ENCODE measurements at regions not wholly inside any gene's neighbourhood (a gene's known extent, or its start where the extent isn't known, plus 50 kb on each side); places are given as distances from the start of the nearest gene placed in this dataset.

DNA sequence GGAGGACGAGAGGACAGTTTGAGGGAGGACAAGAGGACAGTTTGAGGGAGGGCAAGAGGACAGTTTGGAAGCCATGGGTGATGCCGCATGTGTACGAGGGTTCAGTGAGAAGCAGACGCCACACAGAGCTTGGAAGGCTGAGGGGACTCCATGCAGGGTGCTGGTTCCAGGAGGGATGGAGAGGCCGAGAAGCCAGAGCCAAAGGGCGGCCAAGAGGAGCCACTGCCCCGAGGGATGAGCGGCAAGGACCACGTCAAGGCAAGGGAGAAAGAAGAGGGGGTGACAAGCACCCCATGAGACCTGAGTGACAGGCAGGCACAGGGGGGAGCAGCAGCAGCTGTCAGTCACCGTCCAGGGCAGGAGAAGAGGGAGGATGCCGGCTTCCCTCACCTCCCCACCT lies 385.7 kb upstream of the MYT1L start:
- H2AFZ ChIP-seq (ENCODE audit: insufficient read depth, low read depth, low read length, poor library complexity, severe bottlenecking), result no peak overlapping the region
- Mint-ChIP-seq H3K9me3 (ENCODE audit: insufficient read depth) (no peaks in the 10 kb centered on the region), H3K4me3 (no peak overlapping the region), H3K27ac (no peak overlapping the region), H3K4me1 (no peaks in the 10 kb centered on the region), H3K27me3 (peaks cover 11% of the 10 kb centered on the region)
- TF ChIP-seq, protein P1, sequence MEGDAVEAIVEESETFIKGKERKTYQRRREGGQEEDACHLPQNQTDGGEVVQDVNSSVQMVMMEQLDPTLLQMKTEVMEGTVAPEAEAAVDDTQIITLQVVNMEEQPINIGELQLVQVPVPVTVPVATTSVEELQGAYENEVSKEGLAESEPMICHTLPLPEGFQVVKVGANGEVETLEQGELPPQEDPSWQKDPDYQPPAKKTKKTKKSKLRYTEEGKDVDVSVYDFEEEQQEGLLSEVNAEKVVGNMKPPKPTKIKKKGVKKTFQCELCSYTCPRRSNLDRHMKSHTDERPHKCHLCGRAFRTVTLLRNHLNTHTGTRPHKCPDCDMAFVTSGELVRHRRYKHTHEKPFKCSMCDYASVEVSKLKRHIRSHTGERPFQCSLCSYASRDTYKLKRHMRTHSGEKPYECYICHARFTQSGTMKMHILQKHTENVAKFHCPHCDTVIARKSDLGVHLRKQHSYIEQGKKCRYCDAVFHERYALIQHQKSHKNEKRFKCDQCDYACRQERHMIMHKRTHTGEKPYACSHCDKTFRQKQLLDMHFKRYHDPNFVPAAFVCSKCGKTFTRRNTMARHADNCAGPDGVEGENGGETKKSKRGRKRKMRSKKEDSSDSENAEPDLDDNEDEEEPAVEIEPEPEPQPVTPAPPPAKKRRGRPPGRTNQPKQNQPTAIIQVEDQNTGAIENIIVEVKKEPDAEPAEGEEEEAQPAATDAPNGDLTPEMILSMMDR (IDR thresholded peaks at IDR 0.05), result no peak
- no peak for TF ChIP-seq EZH2 (IDR thresholded peaks at IDR 0.05; ENCODE audit: borderline replicate concordance, insufficient read depth, low read depth, low read length, poor library complexity, severe bottlenecking)
- no peaks in the 10 kb centered on the region for H3K27me3 ChIP-seq (replicated peaks in 1 of 4; ENCODE audit: control extremely low read depth in 1 of 4, control insufficient read depth in 3 of 4, insufficient read depth in 4 of 4, low read length in 3 of 4)
- no peak overlapping the region for H3K9ac ChIP-seq (ENCODE audit: low read length)
- WGBS (ENCODE audit: insufficient coverage), result 89% methylated on average over 9 of the region's 11 CpGs
- H3K4me1 ChIP-seq (ENCODE audit: control insufficient read depth in 2 of 2, insufficient read depth in 2 of 2, low read length in 2 of 2), result no peaks in the 10 kb centered on the region
- H4K20me1 ChIP-seq (ENCODE audit: control insufficient read depth, insufficient read depth, low read length, poor library complexity, severe bottlenecking), result no peaks in the 10 kb centered on the region
- CTCF ChIA-PET, result no interaction called here
- intact Hi-C loops (cut with micrococcal nuclease), result no loop called here
- ATAC-seq (ENCODE audit: low read depth), result no peak
- H3K9me3 ChIP-seq (ENCODE audit: control extremely low read depth in 1 of 3, control insufficient read depth in 2 of 3, insufficient read depth in 1 of 3, low read length in 2 of 3), result peaks cover 0 to 3% (median 0%) of the 10 kb centered on the region in 3 donors
- H3K79me2 ChIP-seq (ENCODE audit: control insufficient read depth, insufficient read depth, low read length), result no peaks in the 10 kb centered on the region
- POLR2A ChIA-PET, result no interaction called here
- no peak for DNase-seq
- H3K27ac ChIP-seq (ENCODE audit: low read length in 2 of 2), result no peak overlapping the region
- H3K4me3 ChIP-seq (ENCODE audit: control extremely low read depth in 1 of 5, extremely low read depth in 1 of 5, insufficient read depth in 1 of 5, low read depth in 2 of 5, low read length in 4 of 5), result no peak overlapping the region
- H3K4me2 ChIP-seq (replicated peaks; ENCODE audit: low read depth, low read length, poor library complexity, severe bottlenecking), result no peak overlapping the region
- no peaks in the 10 kb centered on the region for H3K36me3 ChIP-seq (replicated peaks in 1 of 2; ENCODE audit: control extremely low read depth in 1 of 2, control insufficient read depth in 1 of 2, extremely low read depth in 1 of 2, insufficient read depth in 2 of 2, low read length in 1 of 2)

DNA sequence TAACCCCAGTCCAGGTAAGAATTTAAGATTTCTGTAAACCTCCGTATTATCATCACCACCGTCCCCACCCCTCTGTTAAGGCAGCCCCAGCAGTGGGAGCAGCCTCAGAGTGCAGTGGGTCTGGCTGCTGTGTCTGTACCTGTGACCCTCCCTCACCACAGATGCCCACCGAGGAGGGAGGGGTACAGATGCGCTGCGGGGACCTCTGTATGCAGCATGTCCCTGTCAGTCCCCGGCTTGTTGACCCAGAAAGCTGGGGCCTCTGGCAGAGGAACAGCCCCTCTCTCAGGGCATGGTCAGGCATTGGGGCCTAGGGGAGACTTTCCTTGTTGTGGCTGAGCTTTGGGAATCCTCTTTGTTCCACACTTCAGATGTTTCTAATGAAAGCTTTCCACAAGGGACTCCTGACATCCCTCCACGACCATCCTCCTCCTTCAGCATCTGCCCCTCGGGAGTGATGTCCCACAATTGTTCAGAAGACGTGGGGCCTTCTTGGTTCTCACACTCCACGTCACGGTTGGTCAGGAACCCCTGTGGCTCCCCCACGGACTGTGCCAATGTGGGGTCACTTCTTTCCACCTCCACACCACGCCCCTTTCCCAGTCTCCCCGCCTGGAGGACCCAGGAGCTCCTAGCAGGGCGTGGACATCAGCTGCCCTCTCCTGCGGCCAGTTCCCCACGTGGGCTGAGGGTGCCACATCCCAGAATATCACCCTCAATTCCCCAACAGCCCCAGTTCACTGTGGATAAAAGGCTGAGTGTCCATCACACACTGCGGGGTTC lies 384.2 kb upstream of the MYT1L start:
- no peaks in the 10 kb centered on the region for H3K4me1 Mint-ChIP-seq
- no peak overlapping the region for H3K4me3 ChIP-seq (ENCODE audit: control extremely low read depth in 1 of 5, extremely low read depth in 1 of 5, insufficient read depth in 1 of 5, low read depth in 2 of 5, low read length in 4 of 5)
- no peaks in the 10 kb centered on the region for H3K9me3 Mint-ChIP-seq (ENCODE audit: insufficient read depth)
- CTCF ChIA-PET, result no interaction called here
- H3K9ac ChIP-seq (ENCODE audit: low read length), result no peak overlapping the region
- no peak overlapping the region for H3K27ac Mint-ChIP-seq
- intact Hi-C loops (cut with micrococcal nuclease), result no loop called here
- no peak overlapping the region for H3K27ac ChIP-seq (ENCODE audit: low read length in 2 of 2)
- H2AFZ ChIP-seq (ENCODE audit: insufficient read depth, low read depth, low read length, poor library complexity, severe bottlenecking), result no peak overlapping the region
- no peak for TF ChIP-seq EZH2 (IDR thresholded peaks at IDR 0.05; ENCODE audit: borderline replicate concordance, insufficient read depth, low read depth, low read length, poor library complexity, severe bottlenecking)
- no peaks in the 10 kb centered on the region for H3K4me1 ChIP-seq (ENCODE audit: control insufficient read depth in 2 of 2, insufficient read depth in 2 of 2, low read length in 2 of 2)
- H3K9me3 ChIP-seq (ENCODE audit: control extremely low read depth in 1 of 3, control insufficient read depth in 2 of 3, insufficient read depth in 1 of 3, low read length in 2 of 3), result no peaks in the 10 kb centered on the region
- no peak overlapping the region for H3K4me2 ChIP-seq (replicated peaks; ENCODE audit: low read depth, low read length, poor library complexity, severe bottlenecking)
- H3K4me3 Mint-ChIP-seq, result no peak overlapping the region
- no peaks in the 10 kb centered on the region for H3K36me3 ChIP-seq (replicated peaks in 1 of 2; ENCODE audit: control extremely low read depth in 1 of 2, control insufficient read depth in 1 of 2, extremely low read depth in 1 of 2, insufficient read depth in 2 of 2, low read length in 1 of 2)
- H3K27me3 ChIP-seq (replicated peaks in 1 of 4; ENCODE audit: control extremely low read depth in 1 of 4, control insufficient read depth in 3 of 4, insufficient read depth in 4 of 4, low read length in 3 of 4), result no peaks in the 10 kb centered on the region
- DNase-seq (no peak), ATAC-seq (ENCODE audit: low read depth) (no peak)
- H3K27me3 Mint-ChIP-seq, result peaks cover 11% of the 10 kb centered on the region
- no peaks in the 10 kb centered on the region for H4K20me1 ChIP-seq (ENCODE audit: control insufficient read depth, insufficient read depth, low read length, poor library complexity, severe bottlenecking)
- H3K79me2 ChIP-seq (ENCODE audit: control insufficient read depth, insufficient read depth, low read length), result no peaks in the 10 kb centered on the region
- POLR2A ChIA-PET, result no interaction called here
- 84% methylated on average over 14 of the region's 18 CpGs for WGBS (ENCODE audit: insufficient coverage)
